HuH-7.5 (cell line): ENCODE measurements at regions not wholly inside any gene's neighbourhood (a gene's known extent, or its start where the extent isn't known, plus 50 kb on each side); places are given as distances from the start of the nearest gene placed in this dataset.

Experiments
- DNase-seq: peaks from one replicate; pipeline ENCODE4 v3.0.0; 2011; ENCODE audit warnings: low spot score

DNA sequence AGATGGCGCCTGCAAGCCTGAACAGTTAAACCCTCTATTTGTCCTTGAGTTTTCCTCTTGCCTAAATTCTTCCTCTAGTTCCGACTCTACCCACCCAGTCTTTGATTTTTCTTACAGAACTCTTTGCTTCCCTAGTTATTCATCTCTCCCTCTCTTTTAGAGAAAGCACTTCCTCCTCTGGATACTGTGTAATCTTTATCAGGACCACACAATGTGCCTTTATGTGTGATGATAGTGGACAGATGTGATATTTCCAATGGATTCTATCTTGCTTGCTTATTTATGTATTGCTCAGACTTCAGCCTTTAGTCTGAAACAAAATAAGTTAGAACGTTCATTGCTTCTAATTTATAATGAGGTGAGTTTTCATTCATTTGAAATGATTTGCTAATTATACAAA, 79.5 kb upstream of the CAV2 start:
- no peak for DNase-seq

- DNase-seq, result no peak
Measured at GRCh38 chr7:116421298-116421697, 78.2 kb upstream of the CAV2 start.

DNA sequence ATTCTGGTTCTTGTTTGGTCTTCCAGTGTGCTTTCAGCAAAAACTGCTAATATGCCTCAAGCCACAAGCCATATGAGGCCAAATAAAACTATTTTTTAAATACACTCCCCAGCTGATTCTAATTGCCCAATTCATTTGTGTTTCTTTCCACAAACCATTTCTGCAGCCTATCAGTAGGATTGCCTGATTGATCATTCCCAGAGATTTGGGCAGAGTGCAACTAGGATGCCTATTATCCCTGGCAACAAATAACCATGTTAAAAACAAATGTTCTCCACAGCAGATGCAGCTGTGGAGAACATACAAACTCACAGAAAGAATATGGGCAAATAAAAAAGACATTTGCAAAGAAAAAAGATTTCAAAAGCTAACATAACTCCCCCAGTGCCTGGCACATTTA, 76.9 kb upstream of the CAV2 start:
- DNase-seq, result no peak

GRCh38 chr7:116423499-116423898, 76.0 kb upstream of the CAV2 start:
- no peak for DNase-seq

- DNase-seq, result no peak
Measured at GRCh38 chr7:116425647-116426209, 73.8 kb upstream of the CAV2 start.

DNA sequence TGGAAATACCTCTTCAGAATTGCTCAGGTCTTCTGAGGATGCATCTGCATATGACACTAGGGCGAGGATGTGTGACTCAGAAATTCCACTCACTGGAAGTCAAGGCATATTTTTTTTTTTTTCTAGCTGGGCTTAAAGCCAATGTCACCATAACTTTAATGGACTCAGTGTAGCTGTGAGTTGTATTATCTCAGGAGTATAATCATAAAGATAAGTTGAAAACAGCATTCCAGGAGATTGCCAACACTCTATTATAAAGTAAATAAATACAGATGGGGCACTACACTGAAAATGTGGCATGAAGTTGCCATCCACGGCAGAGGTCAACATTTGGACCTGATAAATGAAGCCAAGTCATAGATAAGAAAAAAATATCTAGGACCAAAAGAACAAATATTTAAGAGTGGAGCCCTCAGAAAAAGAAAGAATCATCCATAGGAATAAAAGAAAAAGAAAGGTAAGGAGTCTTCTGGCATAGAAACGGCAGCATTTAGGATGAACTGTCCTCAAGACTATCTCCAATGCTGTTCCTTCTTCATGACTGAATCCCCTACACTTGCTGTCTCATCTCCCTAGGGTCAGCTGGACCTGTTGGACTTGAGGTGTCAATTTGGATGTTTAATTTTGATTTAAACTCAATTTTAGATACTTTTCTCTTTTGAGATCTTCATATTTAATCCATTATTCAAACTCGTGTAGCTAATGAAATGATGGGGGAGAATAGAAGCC, 72.9 kb upstream of the CAV2 start:
- DNase-seq, result no peak

- no peak for DNase-seq
Measured at GRCh38 chr7:116429986-116430619, 69.4 kb upstream of the CAV2 start.

DNA sequence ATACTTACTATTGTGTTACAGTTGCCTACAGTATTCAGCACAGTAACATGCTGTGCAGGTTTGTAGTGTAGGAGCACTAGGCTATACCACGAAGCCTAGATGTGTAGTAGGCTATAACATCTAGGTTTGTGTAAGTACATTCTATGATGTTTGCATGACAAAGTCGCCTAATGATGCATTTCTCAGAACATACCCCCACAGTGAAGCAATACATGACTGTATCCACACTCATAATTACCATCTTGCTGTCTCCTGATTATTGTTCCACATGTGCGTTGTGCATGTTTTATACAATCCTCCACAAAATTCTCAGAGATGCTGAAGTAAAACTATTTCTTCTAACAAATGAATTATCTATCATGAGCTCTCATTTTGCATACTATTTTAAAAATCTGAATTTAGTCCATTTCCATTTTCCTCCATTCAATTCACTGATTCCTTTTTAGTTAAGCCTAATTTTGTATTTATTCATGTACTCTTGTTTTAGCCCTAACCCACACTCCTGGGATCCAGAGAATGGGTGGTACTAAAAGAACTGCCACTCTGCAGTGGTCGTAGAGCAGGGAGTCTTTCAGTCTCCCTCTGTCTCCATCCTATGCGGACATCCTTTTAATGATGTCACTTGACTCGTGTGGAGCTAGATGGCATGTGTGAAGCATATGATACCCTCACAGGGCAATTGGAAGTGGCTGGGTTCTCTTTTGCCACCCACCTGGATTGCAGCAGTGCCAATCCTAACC, 67.6 kb upstream of the CAV2 start:
- no peak for DNase-seq

- no peak for DNase-seq
Measured at GRCh38 chr7:116432527-116432916, 67.0 kb upstream of the CAV2 start.

- DNase-seq, result no peak
Measured at GRCh38 chr7:116433246-116433645, 66.3 kb upstream of the CAV2 start.

DNA sequence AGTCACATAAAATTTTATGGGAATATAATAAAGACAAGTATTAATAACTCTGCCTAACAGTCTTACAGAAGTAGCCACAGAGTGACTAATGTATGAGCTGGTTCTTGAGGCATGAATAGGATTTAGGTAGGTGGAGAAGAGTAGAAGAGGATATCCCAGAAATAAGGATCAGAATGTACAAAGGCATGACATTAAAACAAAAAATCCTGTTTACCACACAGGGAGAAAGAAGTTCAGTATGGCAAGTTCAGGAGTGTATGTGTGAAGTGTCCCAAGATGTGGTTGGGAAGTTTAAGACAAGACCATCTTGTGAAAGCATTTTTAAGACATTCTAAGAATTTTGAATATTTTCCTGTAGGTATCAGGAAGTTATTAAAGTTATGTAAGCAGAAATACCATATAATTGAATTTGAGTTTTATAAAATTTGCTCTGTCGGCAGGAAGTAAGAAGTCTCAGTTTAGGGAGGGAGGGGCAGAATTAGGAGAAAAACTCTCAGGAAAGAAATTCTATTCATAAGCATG, 64.7 kb upstream of the CAV2 start:
- no peak for DNase-seq

DNA sequence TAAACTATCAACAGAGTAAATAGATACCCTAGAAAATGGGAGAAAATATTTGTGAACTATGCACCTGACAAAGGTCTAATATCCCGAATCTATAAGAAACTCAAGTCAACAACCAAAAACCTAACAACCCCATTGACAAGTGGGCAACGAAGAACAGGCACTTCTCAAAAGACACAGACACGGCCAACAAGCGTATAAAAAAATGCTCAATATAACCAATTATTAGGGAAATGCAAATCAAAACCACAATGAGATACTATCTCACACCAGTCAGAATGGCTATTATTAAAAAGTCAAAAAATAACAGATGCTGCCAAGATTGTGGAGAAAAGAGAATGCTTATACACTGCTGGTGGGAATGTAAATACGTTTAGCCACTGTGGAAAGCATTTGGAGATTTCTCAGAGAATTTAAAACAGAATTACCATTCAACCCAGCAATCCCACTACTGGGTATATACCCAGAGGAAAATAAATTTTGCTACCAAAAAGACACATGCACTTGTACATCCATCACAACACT, 63.2 kb upstream of the CAV2 start:
- no peak for DNase-seq

DNA sequence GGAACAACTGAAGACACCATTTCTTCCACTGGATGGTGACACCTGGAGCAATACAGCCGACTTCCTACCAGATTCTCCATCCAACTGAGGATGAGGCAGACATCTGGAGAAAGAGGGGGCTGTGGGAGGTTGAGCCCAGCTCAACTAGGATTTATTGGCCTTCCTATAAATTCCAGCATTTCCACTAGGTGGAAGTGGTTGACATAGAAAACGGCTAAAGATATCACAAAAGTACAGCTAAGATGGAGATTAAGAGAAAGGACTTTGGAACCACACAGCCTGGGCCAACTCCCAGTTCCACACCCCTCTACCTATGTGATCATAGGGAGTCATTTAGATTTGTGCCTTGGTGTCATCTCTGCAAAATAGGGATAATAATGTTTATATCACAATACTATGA, 61.3 kb upstream of the CAV2 start:
- no peak for DNase-seq

GRCh38 chr7:116439005-116439404, 60.5 kb upstream of the CAV2 start:
- DNase-seq, result no peak

- DNase-seq, result no peak
Measured at GRCh38 chr7:116439841-116440549, 59.5 kb upstream of the CAV2 start.

GRCh38 chr7:116441534-116441933, 58.0 kb upstream of the CAV2 start:
- DNase-seq, result no peak

DNA sequence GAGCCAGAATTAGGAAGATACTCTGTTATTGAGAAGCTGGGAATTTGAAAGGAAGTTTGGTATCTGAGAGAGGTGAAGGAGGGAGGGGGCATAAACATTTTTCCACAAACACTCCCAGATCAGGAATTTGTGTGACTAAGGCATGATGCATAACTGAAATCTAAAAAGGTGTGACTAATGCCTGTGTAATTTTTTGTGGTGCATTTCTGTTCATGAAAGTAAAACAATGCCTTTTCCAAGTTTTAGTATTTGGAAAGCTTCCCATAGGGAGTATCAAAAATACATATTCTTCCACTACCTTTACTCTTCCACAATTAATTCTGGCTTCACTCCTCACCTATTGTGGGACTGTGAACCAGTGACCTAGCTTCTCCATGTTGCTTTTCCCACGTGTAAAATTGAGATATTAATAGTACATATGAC, 56.4 kb upstream of the CAV2 start:
- no peak for DNase-seq

DNA sequence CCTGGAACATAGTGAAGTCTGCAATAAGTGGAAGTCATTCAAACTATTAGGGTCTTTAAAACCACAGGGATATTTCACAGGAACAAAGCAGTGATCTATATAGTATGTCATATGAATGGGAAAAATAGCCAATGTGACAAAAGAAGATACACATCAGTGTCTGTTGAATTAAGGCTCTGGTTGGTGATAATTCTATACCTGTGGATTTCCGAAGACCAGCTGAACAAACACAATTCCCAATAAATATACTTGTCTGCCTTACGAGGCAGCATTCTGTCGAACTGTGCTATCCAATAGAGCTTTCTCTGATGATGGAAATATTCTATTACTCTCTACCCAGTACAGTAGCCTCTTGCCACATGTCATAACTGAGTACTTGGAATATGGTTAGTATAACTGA, 55.9 kb upstream of the CAV2 start:
- DNase-seq, result no peak

DNA sequence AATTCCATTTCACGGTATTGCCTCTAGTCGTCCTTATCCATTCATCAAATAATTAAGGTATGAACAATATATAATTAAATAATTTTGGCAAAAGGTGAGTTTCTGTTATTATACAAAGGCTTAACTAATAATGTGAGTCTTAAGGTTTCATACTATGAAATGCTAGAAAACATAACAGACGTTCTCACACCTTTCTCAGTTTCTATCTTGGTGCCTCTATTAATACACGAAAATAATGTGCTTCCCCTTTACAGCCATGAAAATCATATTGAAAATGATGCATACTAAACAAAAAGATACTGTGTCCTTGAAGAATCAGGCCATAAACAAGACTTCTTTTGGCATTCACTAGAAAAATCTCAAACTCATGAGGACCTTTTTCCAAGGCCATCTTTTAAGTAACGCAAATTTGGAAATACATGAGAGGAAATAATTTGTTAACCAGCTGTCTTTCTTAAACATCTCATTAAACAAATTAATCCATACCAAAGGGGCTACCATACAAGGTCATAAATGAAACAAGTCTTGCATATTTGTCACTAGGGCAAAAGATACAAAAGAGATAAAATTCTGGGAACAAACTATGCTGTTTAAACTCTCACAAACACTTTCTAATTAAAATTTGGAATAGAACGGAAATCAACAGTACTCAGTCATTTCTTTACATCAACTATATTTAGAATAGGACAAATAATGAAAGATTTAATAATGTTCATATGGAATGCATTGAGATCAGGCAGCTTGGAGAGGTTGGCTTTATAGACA, 53.9 kb upstream of the CAV2 start:
- DNase-seq, result no peak

DNA sequence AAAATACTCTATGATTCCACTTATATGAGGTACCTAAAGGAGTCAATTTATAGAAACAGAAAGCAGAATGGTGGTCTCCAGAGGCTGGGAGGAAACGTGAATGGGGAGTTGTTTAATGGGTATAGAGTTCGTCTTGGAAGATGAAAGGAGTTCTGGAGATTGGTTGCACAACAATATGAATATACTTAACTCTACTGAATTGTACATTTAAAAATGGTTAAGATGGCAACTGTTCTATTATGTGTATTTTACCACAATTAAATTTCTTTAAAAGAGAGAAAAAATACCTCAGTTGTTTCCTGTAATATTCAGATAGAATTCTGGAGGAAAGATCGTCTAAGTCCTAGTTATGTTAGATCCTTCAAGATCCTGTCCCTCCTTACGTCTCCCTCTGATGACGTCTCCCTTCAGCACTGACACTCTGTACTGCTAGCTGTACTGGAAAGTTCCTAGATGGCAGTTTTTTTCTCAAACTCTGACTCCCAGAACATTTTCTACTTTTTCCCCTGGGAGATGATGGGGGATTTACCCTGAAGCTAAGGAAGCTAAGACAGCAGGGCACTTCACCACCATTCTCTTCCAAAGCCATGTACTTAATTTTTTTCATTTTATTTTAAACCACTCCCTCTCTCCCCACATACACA, 53.2 kb upstream of the CAV2 start:
- DNase-seq, result no peak

DNA sequence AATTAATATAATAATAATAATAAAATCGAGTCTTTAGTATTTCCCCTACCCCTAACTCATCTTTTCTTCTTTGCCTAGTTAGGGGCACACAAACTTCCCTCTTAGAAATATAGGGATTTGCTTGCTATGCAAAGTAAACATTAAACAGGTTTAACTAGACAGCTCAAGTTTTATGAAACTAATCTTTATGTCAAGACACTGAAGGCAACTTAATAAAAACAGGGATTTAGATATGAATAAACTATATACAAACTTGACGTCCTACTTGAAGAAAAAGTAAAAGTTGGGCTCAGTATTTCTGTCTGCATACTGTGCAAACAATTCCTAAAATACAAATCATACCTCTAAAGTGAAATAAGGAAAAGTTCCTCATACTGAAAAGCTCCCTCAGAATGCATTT, 52.1 kb upstream of the CAV2 start:
- no peak for DNase-seq
